GM19467 (cell line): ENCODE measurements at regions not wholly inside any gene's neighbourhood (a gene's known extent, or its start where the extent isn't known, plus 50 kb on each side); places are given as distances from the start of the nearest gene placed in this dataset.
A peak's percentile ranks its signal among the peaks of the same experiment; 100 is the strongest.

Source experiments
- ATAC-seq: cut with Tn5 transposase; IDR thresholded peaks from one replicate; pipeline ENCODE4 v1.9.1; 2021; ENCODE audit warnings: mild to moderate bottlenecking, moderate library complexity; ENCODE audit not compliant: unreplicated experiment

GRCh38 chr3:106251160-106251892 lies 382.5 kb upstream of the CBLB start:
- ATAC-seq: no peak

GRCh38 chr3:106255870-106256248 lies 387.0 kb upstream of the CBLB start:
- ATAC-seq: peak; percentile 96

- peak; percentile 14 for ATAC-seq
Observed at GRCh38 chr3:106256249-106256957, 387.6 kb upstream of the CBLB start.

GRCh38 chr3:106257172-106257571 lies 388.4 kb upstream of the CBLB start:
- no peak for ATAC-seq

- no peak for ATAC-seq
Observed at GRCh38 chr3:106261396-106261795, 392.6 kb upstream of the CBLB start.

- ATAC-seq: no peak
Observed at GRCh38 chr3:106261915-106262683, 393.3 kb upstream of the CBLB start.

GRCh38 chr3:106263011-106263410 lies 394.2 kb upstream of the CBLB start:
- no peak for ATAC-seq

GRCh38 chr3:106263546-106263945 lies 394.7 kb upstream of the CBLB start:
- ATAC-seq: no peak

- no peak for ATAC-seq
Observed at GRCh38 chr3:106265704-106266103, 396.9 kb upstream of the CBLB start.

GRCh38 chr3:106268696-106269095 lies 399.9 kb upstream of the CBLB start:
- ATAC-seq: no peak

- ATAC-seq: no peak
Observed at GRCh38 chr3:106272302-106272701, 403.5 kb upstream of the CBLB start.

- no peak for ATAC-seq
Observed at GRCh38 chr3:106275592-106275991, 406.8 kb upstream of the CBLB start.

GRCh38 chr3:106276151-106276550 lies 407.3 kb upstream of the CBLB start:
- ATAC-seq: no peak

GRCh38 chr3:106276755-106277612 lies 408.2 kb upstream of the CBLB start:
- no peak for ATAC-seq

- ATAC-seq: no peak
Observed at GRCh38 chr3:106277731-106278130, 408.9 kb upstream of the CBLB start.

GRCh38 chr3:106281221-106281620 lies 412.4 kb upstream of the CBLB start:
- ATAC-seq: no peak

GRCh38 chr3:106282943-106283342 lies 414.1 kb upstream of the CBLB start:
- no peak for ATAC-seq

GRCh38 chr3:106288781-106289180 lies 420.0 kb upstream of the CBLB start:
- ATAC-seq: no peak

- ATAC-seq: no peak
Observed at GRCh38 chr3:106290304-106290997, 421.6 kb upstream of the CBLB start.

GRCh38 chr3:106293161-106293560 lies 424.3 kb upstream of the CBLB start:
- ATAC-seq: no peak
